HG02623 (cell line): ENCODE measurements at regions not wholly inside any gene's neighbourhood (a gene's known extent, or its start where the extent isn't known, plus 50 kb on each side); places are given as distances from the start of the nearest gene placed in this dataset.
"Not testable (repeated sequence)": the region's sequence is repeated elsewhere in the genome, so short reads cannot be mapped to it uniquely, and the experiment has no call there.

Experiments
- ATAC-seq: cut with Tn5 transposase; IDR thresholded peaks from one replicate; pipeline ENCODE4 v1.9.1; 2021; ENCODE audit warnings: moderate library complexity; ENCODE audit not compliant: unreplicated experiment

GRCh38 chr6:4421837-4422236 lies 286.5 kb upstream of the ECI2 start:
- ATAC-seq = no peak

DNA sequence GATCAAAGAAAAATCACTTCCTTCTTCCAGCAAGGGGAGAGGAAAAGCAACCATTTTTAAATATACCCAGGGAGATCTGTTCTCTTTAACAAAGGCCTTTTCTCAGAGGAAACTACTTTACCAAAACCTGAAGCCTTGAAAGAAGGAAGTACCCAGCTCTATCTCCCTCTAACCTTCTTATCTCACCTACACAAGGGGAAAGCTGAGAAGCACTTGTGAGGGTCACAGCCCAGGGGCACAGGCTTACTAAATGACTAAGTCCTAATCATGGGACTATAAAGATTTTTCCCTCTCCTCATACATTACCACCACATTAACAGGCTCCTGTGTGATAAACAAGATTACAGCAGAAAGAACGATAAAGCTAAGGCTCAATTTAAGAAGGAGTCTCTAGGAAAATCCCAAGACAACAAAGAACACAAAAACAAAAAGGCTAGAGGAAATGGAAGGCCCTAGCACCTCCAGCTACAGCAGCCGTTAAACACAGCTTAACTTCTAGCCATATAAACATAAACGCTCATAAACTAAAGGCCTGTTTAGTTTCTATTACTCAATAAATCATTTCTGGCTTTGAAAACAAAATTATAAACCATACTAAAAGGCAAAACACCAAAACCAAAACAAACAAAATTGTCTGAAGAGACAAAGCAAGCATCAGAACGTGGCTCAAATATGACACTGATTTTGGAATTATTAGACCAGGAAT lies 284.9 kb upstream of the ECI2 start:
- no peak for ATAC-seq

- ATAC-seq = no peak
Observed at GRCh38 chr6:4415549-4415948, 280.2 kb upstream of the ECI2 start.

- not testable (repeated sequence) for ATAC-seq
Observed at GRCh38 chr6:4414078-4414477, 278.7 kb upstream of the ECI2 start.

DNA sequence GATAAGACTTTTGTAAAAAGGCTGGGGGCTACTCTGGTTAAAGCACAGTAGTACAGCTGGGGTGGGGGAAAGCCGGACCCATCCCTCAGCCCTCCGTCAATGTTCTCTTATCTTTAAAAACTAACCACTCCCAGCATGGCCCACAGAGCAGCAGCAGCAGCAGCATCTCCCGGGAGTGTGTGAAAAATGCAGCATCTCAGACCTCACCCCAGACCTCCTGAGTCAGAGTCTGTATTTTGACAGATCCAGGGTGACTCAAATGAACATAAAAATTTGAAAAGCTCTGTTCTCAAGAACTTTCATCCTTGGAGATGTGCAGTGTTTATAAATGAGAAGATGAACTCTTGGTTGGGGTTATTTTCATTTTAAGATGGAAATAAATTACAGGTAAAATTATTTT lies 277.7 kb upstream of the ECI2 start:
- no peak for ATAC-seq

GRCh38 chr6:4412488-4412887 lies 277.1 kb upstream of the ECI2 start:
- ATAC-seq = no peak

GRCh38 chr6:4412077-4412476 lies 276.7 kb upstream of the ECI2 start:
- ATAC-seq = no peak

GRCh38 chr6:4407710-4408109 lies 272.3 kb upstream of the ECI2 start:
- peak; percentile 87 for ATAC-seq

GRCh38 chr6:4405621-4406212 lies 270.3 kb upstream of the ECI2 start:
- no peak for ATAC-seq

- no peak for ATAC-seq
Observed at GRCh38 chr6:4404415-4404814, 269.0 kb upstream of the ECI2 start.

DNA sequence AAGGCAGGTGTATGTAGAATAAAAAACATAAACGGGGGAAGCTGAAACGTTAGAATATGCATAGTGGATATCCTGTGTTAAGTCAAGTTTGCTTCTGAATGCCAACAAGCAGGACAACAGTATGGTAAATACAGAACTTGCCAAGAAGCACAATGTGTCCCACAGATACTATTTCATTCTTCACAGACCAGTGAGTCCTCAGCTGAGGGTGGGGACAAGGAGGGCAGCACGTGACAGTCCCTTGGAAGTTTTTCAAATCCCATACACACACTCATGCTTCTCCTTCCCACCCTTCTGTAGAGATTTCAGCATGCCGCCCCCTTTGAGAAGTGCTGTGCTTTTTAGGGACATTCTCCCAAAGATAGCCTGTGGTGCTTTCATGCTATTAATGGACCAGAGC lies 268.5 kb upstream of the ECI2 start:
- no peak for ATAC-seq

DNA sequence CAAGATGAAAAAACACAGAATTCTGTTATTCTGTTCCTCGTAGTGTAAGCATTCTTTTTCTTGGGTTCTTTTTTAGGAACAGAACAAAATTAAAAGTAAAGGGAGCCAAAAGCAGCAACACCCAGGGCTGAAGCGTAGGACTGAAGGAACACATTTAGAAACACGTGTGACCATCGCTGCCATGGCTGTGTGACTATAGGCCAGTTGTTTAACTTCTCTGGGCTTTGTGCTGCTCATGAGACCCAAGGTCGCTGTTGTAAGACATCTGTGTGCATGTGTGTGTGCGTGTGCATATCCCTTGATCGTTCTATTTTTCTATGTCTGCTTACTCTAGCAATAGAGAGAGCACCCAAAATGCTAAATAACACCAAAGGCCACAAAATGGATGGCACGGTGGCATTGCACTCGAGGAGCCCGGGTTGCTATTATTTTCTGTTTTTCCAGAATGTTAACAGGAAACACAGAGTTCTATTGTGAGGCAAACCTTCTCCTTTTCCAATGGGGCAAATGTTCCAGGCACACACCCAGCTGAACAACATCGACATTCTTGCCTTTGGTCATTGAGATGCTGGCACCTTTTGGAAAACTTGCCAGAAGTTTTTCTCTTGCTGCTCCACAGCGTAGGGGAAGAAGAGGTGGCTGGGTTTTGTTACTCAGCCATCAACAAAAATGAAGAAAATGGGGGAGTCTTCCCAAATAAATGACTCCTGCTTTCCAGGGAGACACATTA lies 267.8 kb upstream of the ECI2 start:
- no peak for ATAC-seq

DNA sequence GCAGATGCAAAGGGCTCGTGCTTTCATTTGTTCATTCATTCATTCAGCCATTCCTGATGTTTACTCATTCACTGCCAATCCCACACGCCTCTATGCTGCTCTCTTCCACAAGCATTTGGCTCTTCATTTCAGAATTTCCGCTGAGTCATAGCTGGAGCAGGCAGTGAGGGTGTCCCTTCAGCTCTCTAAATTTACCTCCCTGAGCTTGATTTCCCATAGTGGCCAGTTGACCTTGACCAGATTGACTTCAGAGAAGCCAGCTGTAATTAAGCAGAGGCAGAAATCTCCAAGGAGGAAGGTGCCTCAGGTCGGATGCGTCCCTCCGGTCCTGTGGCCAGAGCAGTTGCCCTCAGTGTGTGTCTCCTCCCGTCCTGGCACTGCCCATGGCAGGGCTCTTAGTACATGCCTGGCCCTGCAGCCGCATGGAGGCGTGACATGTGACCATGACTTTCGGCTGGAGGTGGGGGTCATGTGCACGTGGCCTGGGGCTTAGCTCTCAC lies 267.2 kb upstream of the ECI2 start:
- ATAC-seq = no peak

GRCh38 chr6:4401408-4402368 lies 266.3 kb upstream of the ECI2 start:
- no peak for ATAC-seq

DNA sequence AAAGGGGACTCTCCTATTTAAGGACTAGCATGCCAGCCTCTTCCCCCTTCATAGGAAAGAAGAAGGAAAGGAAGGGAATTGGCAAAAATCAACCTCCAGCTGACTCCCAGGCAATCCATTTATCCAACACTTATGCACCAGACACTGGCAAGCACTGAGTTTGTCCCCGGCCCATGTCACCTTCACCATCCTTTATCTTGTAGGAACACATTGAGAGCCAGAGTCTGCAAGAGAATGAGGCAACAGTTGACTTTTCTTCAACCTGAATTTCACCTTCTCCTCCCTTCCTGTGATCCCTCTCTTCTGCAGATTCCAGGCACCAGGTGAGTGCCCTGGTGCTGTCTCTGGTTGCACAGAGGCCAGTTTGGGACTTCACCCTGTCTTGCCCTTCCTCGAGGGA lies 264.3 kb upstream of the ECI2 start:
- no peak for ATAC-seq

DNA sequence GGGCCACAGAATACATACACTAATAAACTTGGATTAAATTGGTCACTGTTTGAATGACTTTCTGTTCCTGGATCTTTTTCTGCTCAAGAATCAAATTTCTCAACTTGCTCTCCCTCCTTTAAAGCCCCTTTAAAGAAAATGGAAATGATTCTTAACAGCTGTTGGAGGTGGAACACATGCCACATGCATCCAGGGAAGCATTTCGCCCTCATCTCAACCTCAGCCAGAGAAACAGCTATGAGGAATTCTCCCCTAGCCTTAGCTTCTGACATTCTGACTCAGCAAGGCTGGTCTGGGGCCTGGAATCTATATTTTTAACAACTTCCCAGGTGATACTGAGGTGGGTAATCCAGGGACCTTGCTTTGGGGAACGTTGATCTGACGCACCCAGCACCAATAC lies 263.4 kb upstream of the ECI2 start:
- ATAC-seq = no peak

DNA sequence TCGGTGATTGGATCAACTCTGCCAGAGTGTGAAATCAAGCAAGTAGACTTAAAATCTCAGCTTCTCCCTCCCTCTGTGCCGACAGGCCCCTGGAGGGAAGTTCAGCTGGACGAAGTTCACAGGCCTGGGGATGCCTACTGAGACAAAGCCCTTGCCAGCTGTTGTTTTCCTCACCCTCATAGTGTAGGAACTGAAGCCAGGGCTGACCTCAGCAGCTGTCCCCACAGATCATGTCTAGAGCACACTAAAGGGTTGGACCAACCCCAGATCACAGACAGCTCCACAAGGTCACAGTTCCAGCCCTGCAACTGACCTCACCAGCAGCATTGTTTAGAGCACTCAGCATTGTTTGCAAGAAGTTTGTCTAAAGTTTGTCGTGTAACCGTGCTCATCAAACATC lies 261.9 kb upstream of the ECI2 start:
- no peak for ATAC-seq

- no peak for ATAC-seq
Observed at GRCh38 chr6:4396044-4396443, 260.7 kb upstream of the ECI2 start.

GRCh38 chr6:4395386-4395785 lies 260.0 kb upstream of the ECI2 start:
- ATAC-seq = no peak

- no peak for ATAC-seq
Observed at GRCh38 chr6:4394786-4395185, 259.4 kb upstream of the ECI2 start.

GRCh38 chr6:4388675-4389074 lies 253.3 kb upstream of the ECI2 start:
- no peak for ATAC-seq
